ENCODE measurements at regions not wholly inside any gene's neighbourhood (a gene's known extent, or its start where the extent isn't known, plus 50 kb on each side); places are given as distances from the start of the nearest gene placed in this dataset.

GRCh38 chr3:193773266-193774220 lies 180.5 kb downstream of the OPA1 start:
- H3K4me1 Mint-ChIP-seq: no peaks in the 10 kb centered on the region
- H3K27ac Mint-ChIP-seq (ENCODE audit: low read depth): no peak overlapping the region
- no peak for ATAC-seq (replicated peaks; ENCODE audit: extremely low read depth, poor library complexity, severe bottlenecking)
- no peak for DNase-seq (ENCODE audit: low spot score in 2 of 2)
- peaks cover 51% of the 10 kb centered on the region for H3K27me3 Mint-ChIP-seq
- H3K4me3 Mint-ChIP-seq: no peak overlapping the region
- H3K36me3 Mint-ChIP-seq (ENCODE audit: insufficient read depth): no peaks in the 10 kb centered on the region
- H3K9me3 Mint-ChIP-seq: no peaks in the 10 kb centered on the region

- Mint-ChIP-seq H3K27ac (ENCODE audit: low read depth) (no peak overlapping the region), H3K36me3 (ENCODE audit: insufficient read depth) (no peaks in the 10 kb centered on the region), H3K4me3 (no peak overlapping the region), H3K4me1 (no peaks in the 10 kb centered on the region), H3K9me3 (no peaks in the 10 kb centered on the region), H3K27me3 (peaks cover 59% of the 10 kb centered on the region)
- ATAC-seq (replicated peaks; ENCODE audit: extremely low read depth, poor library complexity, severe bottlenecking): no peak
- DNase-seq (ENCODE audit: low spot score in 2 of 2): no peak
Measured at GRCh38 chr3:193774272-193774915, 181.4 kb downstream of the OPA1 start.

- DNase-seq (ENCODE audit: low spot score in 2 of 2) (no peak), ATAC-seq (replicated peaks; ENCODE audit: extremely low read depth, poor library complexity, severe bottlenecking) (no peak)
- Mint-ChIP-seq H3K27me3 (peaks cover 64% of the 10 kb centered on the region), H3K27ac (ENCODE audit: low read depth) (no peak overlapping the region), H3K4me1 (no peaks in the 10 kb centered on the region), H3K4me3 (no peak overlapping the region), H3K36me3 (ENCODE audit: insufficient read depth) (no peaks in the 10 kb centered on the region), H3K9me3 (no peaks in the 10 kb centered on the region)
Measured at GRCh38 chr3:193774916-193775285, 181.9 kb downstream of the OPA1 start.

GRCh38 chr3:193775421-193776077 lies 182.5 kb downstream of the OPA1 start:
- H3K9me3 Mint-ChIP-seq: no peaks in the 10 kb centered on the region
- H3K27ac Mint-ChIP-seq (ENCODE audit: low read depth): no peak overlapping the region
- peaks cover 71% of the 10 kb centered on the region for H3K27me3 Mint-ChIP-seq
- H3K36me3 Mint-ChIP-seq (ENCODE audit: insufficient read depth): no peaks in the 10 kb centered on the region
- no peak overlapping the region for H3K4me3 Mint-ChIP-seq
- H3K4me1 Mint-ChIP-seq: no peaks in the 10 kb centered on the region
- no peak for ATAC-seq (replicated peaks; ENCODE audit: extremely low read depth, poor library complexity, severe bottlenecking)
- DNase-seq (ENCODE audit: low spot score in 2 of 2): no peak

- Mint-ChIP-seq H3K36me3 (ENCODE audit: insufficient read depth) (no peaks in the 10 kb centered on the region), H3K4me1 (no peaks in the 10 kb centered on the region), H3K9me3 (no peaks in the 10 kb centered on the region), H3K27ac (ENCODE audit: low read depth) (no peak overlapping the region), H3K4me3 (no peak overlapping the region), H3K27me3 (peaks cover 76% of the 10 kb centered on the region)
- ATAC-seq (replicated peaks; ENCODE audit: extremely low read depth, poor library complexity, severe bottlenecking): no peak
- DNase-seq (ENCODE audit: low spot score in 2 of 2): no peak
Measured at GRCh38 chr3:193776626-193777358, 183.8 kb downstream of the OPA1 start.

- Mint-ChIP-seq H3K36me3 (ENCODE audit: insufficient read depth) (no peaks in the 10 kb centered on the region), H3K9me3 (no peaks in the 10 kb centered on the region), H3K4me3 (no peak overlapping the region), H3K27me3 (peaks cover 76% of the 10 kb centered on the region), H3K27ac (ENCODE audit: low read depth) (no peak overlapping the region), H3K4me1 (no peaks in the 10 kb centered on the region)
- no peak for ATAC-seq (replicated peaks; ENCODE audit: extremely low read depth, poor library complexity, severe bottlenecking)
- DNase-seq (ENCODE audit: low spot score in 2 of 2): no peak
Measured at GRCh38 chr3:193777524-193777923, 184.5 kb downstream of the OPA1 start.

- Mint-ChIP-seq H3K4me3 (no peak overlapping the region), H3K27ac (ENCODE audit: low read depth) (no peak overlapping the region), H3K27me3 (peaks cover 81% of the 10 kb centered on the region), H3K9me3 (no peaks in the 10 kb centered on the region), H3K36me3 (ENCODE audit: insufficient read depth) (no peaks in the 10 kb centered on the region), H3K4me1 (no peaks in the 10 kb centered on the region)
- no peak for ATAC-seq (replicated peaks; ENCODE audit: extremely low read depth, poor library complexity, severe bottlenecking)
- DNase-seq (ENCODE audit: low spot score in 2 of 2): no peak
Measured at GRCh38 chr3:193778676-193779075, 185.7 kb downstream of the OPA1 start.

GRCh38 chr3:193779933-193780332 lies 186.9 kb downstream of the OPA1 start:
- no peaks in the 10 kb centered on the region for H3K9me3 Mint-ChIP-seq
- no peaks in the 10 kb centered on the region for H3K36me3 Mint-ChIP-seq (ENCODE audit: insufficient read depth)
- ATAC-seq (replicated peaks; ENCODE audit: extremely low read depth, poor library complexity, severe bottlenecking) (no peak), DNase-seq (ENCODE audit: low spot score in 2 of 2) (no peak)
- H3K27ac Mint-ChIP-seq (ENCODE audit: low read depth): no peak overlapping the region
- H3K4me3 Mint-ChIP-seq: no peak overlapping the region
- no peaks in the 10 kb centered on the region for H3K4me1 Mint-ChIP-seq
- H3K27me3 Mint-ChIP-seq: peaks cover 74% of the 10 kb centered on the region

- Mint-ChIP-seq H3K4me1 (no peaks in the 10 kb centered on the region), H3K36me3 (ENCODE audit: insufficient read depth) (no peaks in the 10 kb centered on the region), H3K4me3 (no peak overlapping the region), H3K27me3 (peaks cover 74% of the 10 kb centered on the region), H3K27ac (ENCODE audit: low read depth) (no peak overlapping the region), H3K9me3 (no peaks in the 10 kb centered on the region)
- DNase-seq (ENCODE audit: low spot score in 2 of 2) (no peak), ATAC-seq (replicated peaks; ENCODE audit: extremely low read depth, poor library complexity, severe bottlenecking) (no peak)
Measured at GRCh38 chr3:193780397-193780796, 187.4 kb downstream of the OPA1 start.

- H3K4me1 Mint-ChIP-seq: no peaks in the 10 kb centered on the region
- no peaks in the 10 kb centered on the region for H3K9me3 Mint-ChIP-seq
- DNase-seq (ENCODE audit: low spot score in 2 of 2): no peak
- ATAC-seq (replicated peaks; ENCODE audit: extremely low read depth, poor library complexity, severe bottlenecking): no peak
- no peaks in the 10 kb centered on the region for H3K36me3 Mint-ChIP-seq (ENCODE audit: insufficient read depth)
- peaks cover 73% of the 10 kb centered on the region for H3K27me3 Mint-ChIP-seq
- no peak overlapping the region for H3K4me3 Mint-ChIP-seq
- no peak overlapping the region for H3K27ac Mint-ChIP-seq (ENCODE audit: low read depth)
Measured at GRCh38 chr3:193780810-193781478, 187.9 kb downstream of the OPA1 start.

GRCh38 chr3:193782276-193782647 lies 189.3 kb downstream of the OPA1 start:
- no peak overlapping the region for H3K4me3 Mint-ChIP-seq
- H3K27ac Mint-ChIP-seq (ENCODE audit: low read depth): no peak overlapping the region
- H3K9me3 Mint-ChIP-seq: no peaks in the 10 kb centered on the region
- H3K27me3 Mint-ChIP-seq: peaks cover 67% of the 10 kb centered on the region
- ATAC-seq (replicated peaks; ENCODE audit: extremely low read depth, poor library complexity, severe bottlenecking) (no peak), DNase-seq (ENCODE audit: low spot score in 2 of 2) (no peak)
- H3K4me1 Mint-ChIP-seq: no peaks in the 10 kb centered on the region
- no peaks in the 10 kb centered on the region for H3K36me3 Mint-ChIP-seq (ENCODE audit: insufficient read depth)

- Mint-ChIP-seq H3K27ac (ENCODE audit: low read depth) (no peak overlapping the region), H3K4me1 (no peaks in the 10 kb centered on the region), H3K27me3 (peaks cover 69% of the 10 kb centered on the region), H3K36me3 (ENCODE audit: insufficient read depth) (no peaks in the 10 kb centered on the region), H3K9me3 (no peaks in the 10 kb centered on the region), H3K4me3 (no peak overlapping the region)
- ATAC-seq (replicated peaks; ENCODE audit: extremely low read depth, poor library complexity, severe bottlenecking) (no peak), DNase-seq (ENCODE audit: low spot score in 2 of 2) (no peak)
Measured at GRCh38 chr3:193782747-193783146, 189.7 kb downstream of the OPA1 start.

Data from central memory CD8-positive, alpha-beta T cell (primary cell).